ENCODE measurements at regions not wholly inside any gene's neighbourhood (a gene's known extent, or its start where the extent isn't known, plus 50 kb on each side); places are given as distances from the start of the nearest gene placed in this dataset.

- Histone ChIP-seq H3K36me3 (replicated peaks in 1 of 2; ENCODE audit: control insufficient read depth in 1 of 2, insufficient read depth in 2 of 2, low read length in 2 of 2) (no peaks in the 10 kb centered on the region), H4K20me1 (ENCODE audit: insufficient read depth, low read length) (no peaks in the 10 kb centered on the region), H3K4me1 (ENCODE audit: insufficient read depth, low read length) (peaks cover 15% of the 10 kb centered on the region), H3K27ac (ENCODE audit: extremely low read length, insufficient read depth, low read length) (no peak overlapping the region), H3K4me2 (ENCODE audit: low read depth, low read length) (no peak overlapping the region), H3K4me3 (replicated peaks in 1 of 3; ENCODE audit: insufficient read depth in 1 of 3, low read depth in 2 of 3, low read length in 3 of 3) (no peak overlapping the region), H2AFZ (ENCODE audit: low read length) (no peak overlapping the region), H3K9me3 (ENCODE audit: low read length) (no peaks in the 10 kb centered on the region), H3K9ac (ENCODE audit: insufficient read depth, low read depth, low read length) (no peak overlapping the region), H3K27me3 (ENCODE audit: control insufficient read depth in 1 of 2, insufficient read depth in 2 of 2, low read length in 2 of 2) (peaks cover 0 to 10% of the 10 kb centered on the region in 2 experiments; a peak in 2 of 5 replicates), H3K79me2 (ENCODE audit: insufficient read depth, low read length) (no peaks in the 10 kb centered on the region)
- ChIA-PET POLR2A (no interaction called here), CTCF (ENCODE audit: low intra/inter-chr PET ratio, low total read pairs) (no interaction called here)
- in situ Hi-C loops (cut with HindIII; ENCODE audit: extremely low pct_ligation_motif_present, low pct_unique_long_range_greater_than_20kb), result no loop called here
- WGBS (ENCODE audit: low lambda C conversion rate), result 6% methylated on average over 6 of the region's 8 CpGs
- intact Hi-C loops (cut with micrococcal nuclease; ENCODE audit: unreplicated experiment), result no loop called here
- FAIRE-seq (no peak), DNase-seq (ENCODE audit: low spot score) (no peak), ATAC-seq (no peak)
- no TSS peak for BruUV-seq (replicated peaks)
- TF ChIP-seq ZNF75D (CRISPR knock-in tag; IDR thresholded peaks at IDR 0.05; ENCODE audit: borderline replicate concordance) (no peak), FLYWCH1 (CRISPR knock-in tag; IDR thresholded peaks at IDR 0.05) (no peak), ZNF589 (CRISPR knock-in tag; conservative IDR thresholded peaks at IDR 0.05) (no peak), CBX5 (CRISPR knock-in tag; IDR thresholded peaks at IDR 0.05; ENCODE audit: borderline replicate concordance) (no peak), RERE (CRISPR knock-in tag; IDR thresholded peaks at IDR 0.05; ENCODE audit: low read depth) (no peak), MAZ (IDR thresholded peaks at IDR 0.05; ENCODE audit: borderline replicate concordance, low read depth, low read length) (no peak), MAZ (CRISPR knock-in tag; IDR thresholded peaks at IDR 0.05; ENCODE audit: low read depth) (no peak), PAX8 (CRISPR knock-in tag; IDR thresholded peaks at IDR 0.05; ENCODE audit: borderline replicate concordance) (no peak), POLR2AphosphoS2 (IDR thresholded peaks at IDR 0.05; ENCODE audit: low read depth, low read length) (no peak), TP53 (CRISPR knock-in tag; conservative IDR thresholded peaks at IDR 0.05) (no peak), MYNN (CRISPR knock-in tag; IDR thresholded peaks at IDR 0.05; ENCODE audit: low read depth) (no peak), ZNF7 (CRISPR knock-in tag; IDR thresholded peaks at IDR 0.05) (no peak)
- TF ChIP-seq, protein P1, sequence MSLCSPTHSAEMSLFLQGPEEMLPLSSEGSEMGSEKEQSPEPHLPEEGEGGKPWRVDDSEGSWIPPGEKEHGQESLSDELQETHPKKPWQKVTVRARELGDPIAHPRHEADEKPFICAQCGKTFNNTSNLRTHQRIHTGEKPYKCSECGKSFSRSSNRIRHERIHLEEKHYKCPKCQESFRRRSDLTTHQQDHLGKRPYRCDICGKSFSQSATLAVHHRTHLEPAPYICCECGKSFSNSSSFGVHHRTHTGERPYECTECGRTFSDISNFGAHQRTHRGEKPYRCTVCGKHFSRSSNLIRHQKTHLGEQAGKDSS (CRISPR knock-in tag; IDR thresholded peaks at IDR 0.05; ENCODE audit: borderline replicate concordance, low read depth), result no peak
- TF ChIP-seq, protein P2, sequence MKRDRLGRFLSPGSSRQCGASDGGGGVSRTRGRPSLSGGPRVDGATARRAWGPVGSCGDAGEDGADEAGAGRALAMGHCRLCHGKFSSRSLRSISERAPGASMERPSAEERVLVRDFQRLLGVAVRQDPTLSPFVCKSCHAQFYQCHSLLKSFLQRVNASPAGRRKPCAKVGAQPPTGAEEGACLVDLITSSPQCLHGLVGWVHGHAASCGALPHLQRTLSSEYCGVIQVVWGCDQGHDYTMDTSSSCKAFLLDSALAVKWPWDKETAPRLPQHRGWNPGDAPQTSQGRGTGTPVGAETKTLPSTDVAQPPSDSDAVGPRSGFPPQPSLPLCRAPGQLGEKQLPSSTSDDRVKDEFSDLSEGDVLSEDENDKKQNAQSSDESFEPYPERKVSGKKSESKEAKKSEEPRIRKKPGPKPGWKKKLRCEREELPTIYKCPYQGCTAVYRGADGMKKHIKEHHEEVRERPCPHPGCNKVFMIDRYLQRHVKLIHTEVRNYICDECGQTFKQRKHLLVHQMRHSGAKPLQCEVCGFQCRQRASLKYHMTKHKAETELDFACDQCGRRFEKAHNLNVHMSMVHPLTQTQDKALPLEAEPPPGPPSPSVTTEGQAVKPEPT (CRISPR knock-in tag; IDR thresholded peaks at IDR 0.05; ENCODE audit: low read depth), result no peak
Observed at GRCh38 chr10:15444105-15445005, 73.3 kb upstream of the FAM171A1 start.
